GM12872 (cell line): ENCODE measurements at regions not wholly inside any gene's neighbourhood (a gene's known extent, or its start where the extent isn't known, plus 50 kb on each side); places are given as distances from the start of the nearest gene placed in this dataset.

Experiments
- TF ChIP-seq, protein P1 (sequence below): IDR thresholded peaks from 3 replicates; pipeline ENCODE4 v1.5.1; 2011; ENCODE audit warnings: low read depth, mild to moderate bottlenecking, low read length, moderate library complexity; ENCODE audit not compliant: insufficient read depth

DNA sequence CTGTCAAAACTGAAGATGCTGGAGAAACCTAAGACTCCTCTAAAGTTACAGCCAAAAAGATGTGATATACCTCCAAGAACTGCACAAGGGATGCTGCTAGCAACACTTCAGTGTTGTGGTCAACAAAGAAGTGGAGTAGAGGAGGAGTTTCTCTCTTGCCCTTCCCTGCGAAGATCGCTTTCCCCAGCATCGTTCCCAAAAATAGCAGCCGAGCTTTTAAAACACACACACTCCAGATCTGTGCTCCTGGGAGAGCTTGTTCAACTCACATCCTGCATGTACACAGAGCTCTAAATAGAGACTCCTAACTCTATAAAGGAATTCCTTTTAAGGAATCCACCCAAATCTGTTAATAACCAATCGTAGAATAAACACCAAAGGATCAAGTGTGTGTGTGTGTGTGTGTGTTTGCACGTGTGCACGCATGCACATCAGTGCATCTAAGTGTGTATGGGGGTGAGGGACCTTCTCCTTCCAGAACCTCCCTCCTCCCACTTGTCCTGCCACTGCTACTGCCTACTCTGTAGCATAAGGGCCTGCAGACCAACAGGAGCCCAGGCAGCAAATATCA lies 58.5 kb downstream of the PSMG1 start:
- TF ChIP-seq, protein P1, sequence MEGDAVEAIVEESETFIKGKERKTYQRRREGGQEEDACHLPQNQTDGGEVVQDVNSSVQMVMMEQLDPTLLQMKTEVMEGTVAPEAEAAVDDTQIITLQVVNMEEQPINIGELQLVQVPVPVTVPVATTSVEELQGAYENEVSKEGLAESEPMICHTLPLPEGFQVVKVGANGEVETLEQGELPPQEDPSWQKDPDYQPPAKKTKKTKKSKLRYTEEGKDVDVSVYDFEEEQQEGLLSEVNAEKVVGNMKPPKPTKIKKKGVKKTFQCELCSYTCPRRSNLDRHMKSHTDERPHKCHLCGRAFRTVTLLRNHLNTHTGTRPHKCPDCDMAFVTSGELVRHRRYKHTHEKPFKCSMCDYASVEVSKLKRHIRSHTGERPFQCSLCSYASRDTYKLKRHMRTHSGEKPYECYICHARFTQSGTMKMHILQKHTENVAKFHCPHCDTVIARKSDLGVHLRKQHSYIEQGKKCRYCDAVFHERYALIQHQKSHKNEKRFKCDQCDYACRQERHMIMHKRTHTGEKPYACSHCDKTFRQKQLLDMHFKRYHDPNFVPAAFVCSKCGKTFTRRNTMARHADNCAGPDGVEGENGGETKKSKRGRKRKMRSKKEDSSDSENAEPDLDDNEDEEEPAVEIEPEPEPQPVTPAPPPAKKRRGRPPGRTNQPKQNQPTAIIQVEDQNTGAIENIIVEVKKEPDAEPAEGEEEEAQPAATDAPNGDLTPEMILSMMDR = no peak

DNA sequence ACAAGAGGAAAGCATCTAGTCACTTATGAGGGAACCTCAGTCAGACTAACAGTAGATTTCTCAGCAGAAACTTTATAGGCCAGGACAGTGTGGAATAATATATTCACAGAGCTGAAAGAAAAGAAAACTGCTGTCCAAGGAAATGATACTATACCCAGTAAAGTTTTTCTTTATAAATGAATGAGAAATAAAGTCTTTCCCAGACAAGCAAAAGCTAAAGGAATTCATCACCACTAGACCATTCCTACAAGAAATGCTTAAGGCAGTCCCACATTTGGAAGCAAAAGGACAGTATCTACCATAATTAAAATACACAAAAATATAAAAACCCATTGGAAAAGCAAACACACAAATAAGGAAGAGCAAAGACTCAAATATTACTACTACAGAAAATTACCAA lies 59.9 kb downstream of the PSMG1 start:
- TF ChIP-seq, protein P1 = no peak

DNA sequence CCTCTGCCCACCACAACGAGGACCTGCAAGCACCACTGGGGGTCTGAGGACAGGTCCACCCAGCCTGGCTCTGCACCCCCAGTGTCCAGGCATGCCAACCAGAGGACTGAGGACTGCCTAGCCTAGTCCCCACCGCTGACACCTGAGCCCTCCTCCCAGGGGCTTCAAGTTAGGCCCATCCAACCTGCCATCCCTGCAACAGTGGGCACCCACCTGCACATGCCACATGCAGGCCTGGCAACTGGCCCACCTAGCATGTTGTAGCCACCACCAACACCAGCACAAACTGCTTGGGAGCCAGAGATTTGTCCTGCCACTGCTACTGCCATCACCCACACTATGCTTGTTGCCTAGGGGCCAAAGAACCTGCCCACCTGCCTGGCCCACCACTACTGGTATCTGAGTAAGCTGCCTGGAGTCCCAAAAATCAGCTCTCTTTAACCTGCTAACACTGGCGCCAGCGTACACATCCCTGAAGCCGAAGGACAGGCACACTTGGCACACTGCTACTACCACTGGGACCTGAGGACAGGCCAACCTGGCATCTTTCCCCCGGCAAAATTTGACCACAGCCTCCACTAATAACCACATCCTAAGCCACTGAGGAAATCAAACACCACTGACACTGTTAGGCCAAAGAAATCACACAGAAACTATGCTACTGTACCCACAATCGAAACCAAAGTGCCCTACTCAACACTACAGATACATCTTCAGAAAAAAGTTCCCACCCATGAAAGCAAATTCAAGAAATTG lies 61.5 kb downstream of the PSMG1 start:
- TF ChIP-seq, protein P1 = no peak

DNA sequence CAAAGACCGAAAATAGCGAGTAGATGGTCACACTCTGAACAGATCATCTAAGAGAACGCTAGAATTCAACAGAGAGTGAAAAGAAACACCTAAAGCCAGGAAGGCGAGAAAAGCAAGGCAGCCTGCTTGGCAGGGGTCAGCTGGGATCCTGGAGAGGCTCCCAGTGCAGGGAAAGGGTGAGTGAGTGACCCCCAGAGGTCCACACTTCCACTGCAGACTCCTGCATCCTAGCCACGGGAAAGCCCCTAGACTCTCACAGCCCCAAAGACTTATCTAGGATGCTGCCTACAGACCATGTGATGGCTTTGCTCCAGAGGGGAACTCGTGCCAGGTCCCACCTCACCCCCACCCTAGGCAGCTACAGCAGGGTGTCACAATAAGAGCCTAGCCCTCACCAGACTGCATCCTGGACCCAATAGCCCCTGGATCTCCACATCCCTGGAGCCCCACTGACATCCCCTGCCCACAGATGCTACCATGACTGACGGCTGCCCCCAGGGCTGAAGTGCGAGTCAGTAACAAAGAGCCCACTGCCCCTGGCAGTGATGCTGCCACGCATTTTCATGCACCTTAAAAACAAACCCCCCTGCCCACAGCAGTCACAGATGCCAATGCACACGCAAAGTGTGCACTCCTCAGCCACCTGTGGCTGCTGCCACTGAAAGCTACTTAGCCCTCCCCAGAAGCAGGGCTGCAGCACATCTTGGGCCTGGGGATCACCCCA lies 62.2 kb downstream of the PSMG1 start:
- TF ChIP-seq, protein P1 = no peak

DNA sequence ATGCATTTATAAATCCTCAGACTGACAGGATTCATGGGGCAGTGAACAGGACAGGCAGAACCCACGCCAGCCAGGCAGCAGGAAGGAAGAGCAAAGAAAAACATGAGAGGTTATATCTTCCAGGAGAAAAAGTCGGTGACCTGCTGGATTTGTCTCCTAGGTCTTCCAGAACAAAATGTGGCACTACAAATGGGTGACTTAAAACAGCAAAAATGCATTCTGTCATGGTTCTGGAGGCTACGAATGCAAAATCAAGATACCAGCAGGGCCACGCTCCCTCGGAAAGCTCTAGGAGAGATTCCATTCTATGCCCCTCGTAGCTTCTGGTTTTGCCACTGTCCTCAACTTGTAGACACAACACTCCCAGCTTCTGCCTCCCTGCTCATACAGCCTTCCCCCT lies 63.4 kb downstream of the PSMG1 start:
- TF ChIP-seq, protein P1 = no peak

DNA sequence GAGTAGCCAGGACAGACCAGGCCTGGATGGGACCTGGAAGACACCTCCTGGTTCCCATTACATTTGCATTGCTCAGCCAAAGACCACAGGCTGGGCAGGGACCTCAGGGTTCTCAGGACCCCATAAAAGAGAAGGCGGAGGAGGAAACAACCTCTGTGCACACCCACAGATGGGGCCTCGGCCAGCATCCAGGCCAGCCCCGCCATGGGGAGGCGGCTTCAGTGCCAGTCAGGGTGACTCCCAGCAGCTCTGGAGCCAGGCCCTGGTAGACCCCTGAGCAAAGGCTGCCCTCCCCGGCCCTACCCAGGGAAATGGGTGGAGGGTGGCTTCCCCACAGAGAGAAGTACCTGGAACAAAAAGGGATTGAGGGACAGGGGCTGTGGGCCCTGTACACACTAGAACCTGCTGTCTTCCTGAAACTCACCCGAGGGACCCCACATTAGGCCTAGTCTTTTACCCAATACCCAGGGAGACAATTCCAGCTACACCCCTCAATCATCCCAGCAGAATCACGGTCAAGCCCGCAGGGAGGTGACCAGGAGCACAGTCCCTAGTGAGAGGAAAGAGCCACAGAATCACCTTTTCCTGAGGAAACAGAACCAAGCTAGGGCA lies 64.5 kb downstream of the PSMG1 start:
- TF ChIP-seq, protein P1 = no peak

DNA sequence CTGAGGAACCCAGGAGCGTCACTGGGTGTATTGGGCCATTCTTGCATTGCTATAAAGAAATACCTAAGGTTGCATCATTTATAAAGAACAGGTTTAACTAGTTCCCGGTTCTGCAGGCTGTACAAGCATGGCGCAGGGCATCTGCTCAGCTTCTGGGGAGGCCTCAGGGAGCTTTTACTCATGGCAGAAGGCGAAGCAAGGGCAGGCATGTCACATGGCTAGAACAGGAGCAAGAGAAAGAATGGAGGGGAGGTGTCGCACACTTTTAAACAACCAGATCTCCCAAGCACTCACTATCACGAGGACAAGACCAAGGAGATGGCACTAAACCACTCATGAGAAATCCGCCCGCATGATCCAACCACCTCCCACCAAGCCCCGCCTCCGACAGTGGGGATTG lies 65.2 kb downstream of the PSMG1 start:
- TF ChIP-seq, protein P1 = no peak
